ENCODE measurements at regions not wholly inside any gene's neighbourhood (a gene's known extent, or its start where the extent isn't known, plus 50 kb on each side); places are given as distances from the start of the nearest gene placed in this dataset.
"Not testable (repeated sequence)": the region's sequence is repeated elsewhere in the genome, so short reads cannot be mapped to it uniquely, and the experiment has no call there.

- H3K9me3 ChIP-seq (replicated peaks), result no peaks in the 10 kb centered on the region
- DNase-seq, result no peak
- H3K27me3 ChIP-seq, result no peaks in the 10 kb centered on the region
- H3K4me1 ChIP-seq, result 0 out of 2 replicates have a peak, but pooled peaks cover 7% of the 10 kb centered on the region
- H3K27ac ChIP-seq, result no peak overlapping the region
- no peak overlapping the region for H3K4me3 ChIP-seq
- H3K36me3 ChIP-seq, result no peaks in the 10 kb centered on the region
Observed at GRCh38 chr21:19458295-19458694, 1054.7 kb upstream of the TMPRSS15 start.

DNA sequence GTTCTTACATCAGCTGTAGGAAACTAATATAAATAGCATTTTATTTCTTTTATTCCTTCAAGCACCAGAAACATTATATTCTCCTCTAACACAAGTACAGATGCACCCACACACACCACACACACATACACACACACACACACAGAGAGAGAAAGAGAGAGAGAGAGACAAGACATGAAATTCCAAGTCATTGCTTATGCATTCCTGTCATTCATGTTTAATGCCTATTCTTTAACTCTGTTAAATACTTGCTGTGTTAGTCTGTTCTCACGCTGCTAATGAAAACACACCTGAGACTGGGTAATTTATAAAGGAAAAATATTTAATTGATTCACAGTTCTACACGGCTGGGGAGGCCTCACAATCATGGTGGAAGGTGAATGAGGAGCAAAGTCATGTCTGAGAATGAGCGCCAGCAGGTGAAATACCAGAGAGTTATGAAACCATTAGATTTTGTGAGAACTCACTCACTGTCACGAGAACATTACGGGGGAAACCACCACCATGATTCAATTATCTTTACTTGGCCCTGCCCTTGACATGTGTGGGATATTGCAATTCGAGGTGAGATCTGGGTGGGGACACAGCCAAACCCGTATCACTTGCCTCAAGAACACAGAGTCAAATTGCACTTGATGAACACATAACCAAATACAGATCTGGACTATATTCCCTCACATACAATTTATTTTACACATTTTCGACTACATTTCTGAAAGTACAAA is 1058.1 kb upstream of the TMPRSS15 start:
- 0 out of 2 replicates have a peak, but pooled peaks cover 7% of the 10 kb centered on the region for H3K4me1 ChIP-seq
- no peak for DNase-seq
- no peaks in the 10 kb centered on the region for H3K36me3 ChIP-seq
- H3K27ac ChIP-seq, result no peak overlapping the region
- H3K9me3 ChIP-seq (replicated peaks), result no peaks in the 10 kb centered on the region
- H3K27me3 ChIP-seq, result no peaks in the 10 kb centered on the region
- H3K4me3 ChIP-seq, result no peak overlapping the region

DNA sequence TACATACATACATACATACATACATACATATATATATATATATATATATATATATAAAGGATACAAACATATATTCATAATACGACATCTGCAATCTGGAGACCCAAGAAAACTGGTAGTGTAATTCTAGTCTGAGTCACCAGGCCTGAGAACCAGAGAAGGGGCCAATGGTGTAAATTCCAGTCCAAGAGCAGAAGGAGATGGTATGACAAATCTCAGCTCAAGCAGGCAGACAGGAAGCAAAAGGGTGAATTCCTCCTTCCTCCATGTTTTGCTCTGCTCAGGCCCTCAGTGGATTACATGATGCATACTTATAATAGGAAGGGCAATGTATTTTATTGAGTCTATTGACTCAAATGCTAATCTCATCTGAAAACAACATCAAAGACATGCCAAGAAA is 1060.4 kb upstream of the TMPRSS15 start:
- Histone ChIP-seq H3K9me3 (replicated peaks) (peaks cover 3% of the 10 kb centered on the region; the same call in 1 of the 2 replicates), H3K36me3 (no peaks in the 10 kb centered on the region), H3K4me3 (no peak overlapping the region), H3K27ac (no peak overlapping the region), H3K4me1 (peaks cover 13% of the 10 kb centered on the region), H3K27me3 (no peaks in the 10 kb centered on the region)
- no peak for DNase-seq

GRCh38 chr21:19468991-19469715 is 1065.6 kb upstream of the TMPRSS15 start:
- Histone ChIP-seq H3K27me3 (no peaks in the 10 kb centered on the region), H3K4me3 (no peak overlapping the region), H3K9me3 (replicated peaks) (peaks cover 3% of the 10 kb centered on the region), H3K4me1 (peaks cover 12% of the 10 kb centered on the region), H3K27ac (peak overlapping the region; percentile 75), H3K36me3 (no peaks in the 10 kb centered on the region)
- peak; percentile 24 to 56 for DNase-seq

- Histone ChIP-seq H3K36me3 (no peaks in the 10 kb centered on the region), H3K27ac (no peak overlapping the region), H3K27me3 (no peaks in the 10 kb centered on the region), H3K4me1 (no peaks in the 10 kb centered on the region), H3K4me3 (no peak overlapping the region), H3K9me3 (replicated peaks) (no peaks in the 10 kb centered on the region; the same call in none of the 2 replicates)
- DNase-seq, result no peak
Observed at GRCh38 chr21:19475525-19475924, 1071.9 kb upstream of the TMPRSS15 start.

GRCh38 chr21:19489930-19490329 is 1086.3 kb upstream of the TMPRSS15 start:
- Histone ChIP-seq H3K27me3 (no peaks in the 10 kb centered on the region), H3K4me3 (no peak overlapping the region), H3K36me3 (no peaks in the 10 kb centered on the region), H3K9me3 (replicated peaks) (no peaks in the 10 kb centered on the region), H3K4me1 (no peaks in the 10 kb centered on the region), H3K27ac (no peak overlapping the region)
- no peak for DNase-seq

DNA sequence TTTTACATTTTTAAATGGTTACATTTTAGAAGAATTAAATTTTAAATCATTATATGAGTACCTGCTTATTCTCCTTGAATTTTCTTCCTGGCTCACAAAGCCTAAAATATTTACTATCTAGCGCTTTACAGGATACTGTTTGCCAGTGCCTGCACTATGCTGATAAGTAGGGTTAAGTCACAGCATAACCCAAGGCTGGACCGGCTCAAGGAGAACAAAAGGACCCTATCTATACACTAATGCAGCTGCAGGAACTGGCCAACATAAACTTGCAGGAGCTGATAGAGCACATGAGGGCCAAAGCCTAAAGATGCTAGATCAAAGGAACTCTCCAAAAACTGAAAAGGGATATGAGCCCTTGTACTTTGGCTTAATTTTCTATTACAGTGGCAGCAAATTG is 1086.9 kb upstream of the TMPRSS15 start:
- Histone ChIP-seq H3K4me1 (no peaks in the 10 kb centered on the region), H3K27me3 (no peaks in the 10 kb centered on the region), H3K9me3 (replicated peaks) (no peaks in the 10 kb centered on the region), H3K27ac (no peak overlapping the region), H3K36me3 (no peaks in the 10 kb centered on the region), H3K4me3 (no peak overlapping the region)
- no peak for DNase-seq

- not testable (repeated sequence) for H3K4me3 ChIP-seq; H3K36me3 ChIP-seq; DNase-seq; H3K27me3 ChIP-seq; H3K9me3 ChIP-seq (replicated peaks); H3K4me1 ChIP-seq; H3K27ac ChIP-seq
Observed at GRCh38 chr21:19493437-19494241, 1090.1 kb upstream of the TMPRSS15 start.

DNA sequence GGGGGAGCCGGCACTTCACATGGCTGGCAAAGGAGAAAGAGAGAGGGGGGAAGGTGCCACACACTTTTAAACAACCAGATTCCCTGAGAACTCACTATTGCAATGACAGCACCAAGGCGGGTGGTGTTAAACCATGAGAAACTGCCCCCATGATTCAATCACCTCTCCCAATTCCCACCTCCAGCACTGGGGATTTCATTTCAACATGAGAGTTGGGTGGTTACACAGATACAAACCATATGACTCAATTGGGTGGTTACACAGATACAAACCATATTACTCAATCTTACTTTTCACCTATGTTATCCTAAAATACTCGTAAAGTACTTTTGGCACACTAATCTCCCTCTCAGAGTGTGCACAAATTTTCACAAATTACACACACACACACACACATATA is 1097.5 kb upstream of the TMPRSS15 start:
- H3K9me3 ChIP-seq (replicated peaks), result no peaks in the 10 kb centered on the region
- DNase-seq, result no peak
- H3K4me3 ChIP-seq, result no peak overlapping the region
- H3K27me3 ChIP-seq, result no peaks in the 10 kb centered on the region
- no peaks in the 10 kb centered on the region for H3K4me1 ChIP-seq
- no peaks in the 10 kb centered on the region for H3K36me3 ChIP-seq
- H3K27ac ChIP-seq, result no peak overlapping the region

DNA sequence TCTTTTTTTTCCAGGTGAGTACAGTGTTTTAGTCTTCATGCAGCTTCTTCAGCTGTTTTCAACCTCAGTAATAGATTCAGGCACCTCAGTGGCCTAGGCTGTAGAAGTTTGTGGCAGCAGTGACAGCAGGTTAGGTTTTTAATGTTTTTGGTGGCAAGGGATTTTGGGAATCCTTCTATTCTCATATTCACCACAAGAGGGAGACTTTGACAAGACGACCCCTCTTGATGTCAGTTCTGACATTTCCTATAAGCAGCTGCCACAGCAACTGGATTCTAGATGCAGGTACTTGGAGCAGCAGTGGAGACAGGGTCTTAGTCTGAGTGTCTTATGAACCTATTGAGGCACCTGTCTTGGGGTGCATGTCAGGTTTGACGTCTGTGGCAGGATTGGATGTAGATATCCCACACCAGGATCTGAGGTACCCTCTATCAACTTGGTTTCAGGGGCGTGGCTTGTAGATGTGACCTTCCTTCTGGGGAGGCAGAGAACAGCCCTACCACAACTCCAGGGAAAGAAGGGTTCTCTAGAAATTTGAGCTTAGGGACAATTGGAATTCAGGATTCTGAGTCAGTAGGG is 1104.2 kb upstream of the TMPRSS15 start:
- Histone ChIP-seq H3K9me3 (replicated peaks) (no peaks in the 10 kb centered on the region), H3K4me1 (no peaks in the 10 kb centered on the region), H3K27me3 (no peaks in the 10 kb centered on the region), H3K36me3 (no peaks in the 10 kb centered on the region), H3K27ac (no peak overlapping the region), H3K4me3 (no peak overlapping the region)
- peak; percentile 16 to 55 for DNase-seq

DNA sequence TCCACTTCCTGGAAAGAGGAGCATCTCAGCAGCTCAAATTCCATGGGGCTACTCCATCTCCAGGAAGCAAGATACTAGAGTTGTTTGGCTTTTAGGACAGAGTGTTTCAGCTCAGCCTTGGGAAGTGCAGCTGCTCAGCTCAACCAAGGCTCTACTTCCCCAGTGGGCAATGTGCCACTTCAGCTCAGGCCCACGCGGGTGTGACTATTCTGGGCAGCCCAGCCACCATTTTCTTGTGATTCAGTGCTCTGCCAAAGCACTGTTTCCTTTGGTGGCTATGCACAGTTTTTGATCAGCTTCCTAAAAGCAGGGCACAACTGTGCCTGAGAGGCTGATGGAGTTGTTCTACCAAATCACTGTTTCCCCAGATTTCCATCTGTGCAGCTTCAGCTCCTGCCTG is 1104.9 kb upstream of the TMPRSS15 start:
- Histone ChIP-seq H3K9me3 (replicated peaks) (no peaks in the 10 kb centered on the region), H3K27me3 (no peaks in the 10 kb centered on the region), H3K4me1 (no peaks in the 10 kb centered on the region), H3K36me3 (no peaks in the 10 kb centered on the region), H3K4me3 (no peak overlapping the region), H3K27ac (no peak overlapping the region)
- no peak for DNase-seq

- DNase-seq, result no peak
- Histone ChIP-seq H3K36me3 (no peaks in the 10 kb centered on the region), H3K27me3 (no peaks in the 10 kb centered on the region), H3K4me3 (no peak overlapping the region), H3K27ac (no peak overlapping the region), H3K9me3 (replicated peaks) (no peaks in the 10 kb centered on the region), H3K4me1 (no peaks in the 10 kb centered on the region)
Observed at GRCh38 chr21:19508844-19509243, 1105.3 kb upstream of the TMPRSS15 start.

DNA sequence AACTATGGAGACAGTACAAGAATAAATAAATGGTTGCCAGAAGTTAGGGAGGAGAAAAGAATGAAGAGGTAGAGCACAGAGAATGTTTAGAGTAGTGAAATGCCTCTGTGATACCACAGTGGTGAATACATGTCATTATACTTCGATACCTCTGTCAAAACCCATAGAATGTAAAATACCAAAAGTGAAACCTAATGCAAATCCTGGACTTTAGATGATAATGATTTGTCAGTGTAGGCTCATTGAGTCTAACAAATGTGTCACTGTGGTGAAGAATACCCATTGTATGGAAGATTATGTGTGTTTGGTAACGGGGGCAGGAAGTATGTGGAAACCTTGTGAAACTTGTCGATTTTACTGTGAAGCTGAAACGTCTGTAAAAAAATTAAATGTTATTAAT is 1106.5 kb upstream of the TMPRSS15 start:
- H3K27me3 ChIP-seq, result no peaks in the 10 kb centered on the region
- no peaks in the 10 kb centered on the region for H3K9me3 ChIP-seq (replicated peaks)
- H3K4me1 ChIP-seq, result no peaks in the 10 kb centered on the region
- no peaks in the 10 kb centered on the region for H3K36me3 ChIP-seq
- H3K4me3 ChIP-seq, result no peak overlapping the region
- no peak for DNase-seq
- H3K27ac ChIP-seq, result no peak overlapping the region

GRCh38 chr21:19510653-19511052 is 1107.1 kb upstream of the TMPRSS15 start:
- no peaks in the 10 kb centered on the region for H3K4me1 ChIP-seq
- H3K36me3 ChIP-seq, result no peaks in the 10 kb centered on the region
- H3K4me3 ChIP-seq, result no peak overlapping the region
- H3K27me3 ChIP-seq, result no peaks in the 10 kb centered on the region
- H3K9me3 ChIP-seq (replicated peaks), result no peaks in the 10 kb centered on the region
- DNase-seq, result no peak
- H3K27ac ChIP-seq, result no peak overlapping the region

DNA sequence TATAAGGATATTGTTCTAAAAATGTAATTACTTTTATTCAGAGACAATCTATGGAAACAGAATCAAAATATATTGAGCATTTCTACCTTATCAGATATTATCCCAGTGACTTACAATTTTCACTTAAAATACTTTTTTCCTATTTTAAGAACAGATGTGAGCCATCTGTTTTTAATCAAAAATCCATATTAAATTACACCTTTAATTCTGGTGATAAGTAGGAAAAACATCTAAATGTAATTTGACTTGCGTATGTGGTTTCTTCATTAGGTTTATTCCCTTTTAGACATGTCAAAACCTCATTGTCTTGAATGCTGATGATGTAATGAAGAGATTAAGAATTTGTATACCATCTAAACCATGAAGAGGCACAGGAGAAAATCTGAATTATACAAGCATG is 1118.8 kb upstream of the TMPRSS15 start:
- H3K36me3 ChIP-seq, result no peaks in the 10 kb centered on the region
- H3K4me1 ChIP-seq, result peaks cover 29% of the 10 kb centered on the region
- peak in 1 of 2 experiments; percentile 66 for DNase-seq
- H3K9me3 ChIP-seq (replicated peaks), result no peaks in the 10 kb centered on the region
- peak overlapping the region; percentile 94 for H3K27ac ChIP-seq
- H3K27me3 ChIP-seq, result no peaks in the 10 kb centered on the region
- H3K4me3 ChIP-seq, result no peak overlapping the region
